ENCODE measurements at regions not wholly inside any gene's neighbourhood (a gene's known extent, or its start where the extent isn't known, plus 50 kb on each side); places are given as distances from the start of the nearest gene placed in this dataset.

DNA sequence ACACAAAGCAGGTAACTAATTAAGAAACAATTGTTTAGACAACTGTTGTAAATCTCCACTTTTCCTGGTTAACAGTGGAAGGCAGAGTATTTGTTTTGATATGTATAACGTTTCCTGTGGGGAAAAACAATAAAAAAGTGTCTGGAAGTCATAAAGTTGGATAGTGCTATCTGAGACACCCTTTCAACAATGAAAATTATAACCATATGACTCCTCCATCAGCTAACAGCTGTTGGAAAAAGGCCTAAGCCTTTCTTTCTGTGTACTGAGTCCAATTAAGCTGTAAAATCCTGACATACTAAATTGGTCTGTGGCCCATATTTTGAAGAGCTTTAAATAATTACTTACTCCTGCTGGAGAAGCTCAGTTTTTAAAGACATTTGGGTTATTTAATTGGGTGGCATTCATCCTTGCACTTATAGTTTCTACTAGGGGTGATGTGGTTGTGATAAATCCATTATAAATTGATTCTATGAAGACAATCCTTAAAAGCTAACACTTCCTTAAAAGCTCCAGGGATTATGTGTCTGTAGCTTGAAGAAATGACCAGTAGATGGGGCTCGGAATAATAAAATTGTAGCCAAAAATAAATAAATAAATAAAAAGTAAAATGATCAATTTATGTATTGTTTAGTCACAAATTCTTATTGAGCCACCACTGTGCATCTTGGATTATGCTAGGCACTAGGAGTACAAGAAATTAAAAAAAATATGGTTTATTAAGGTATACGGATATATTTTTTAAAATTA is 698.1 kb upstream of the NXPH2 start:
- no peak for DNase-seq
- Histone ChIP-seq H3K4me2 (ENCODE audit: insufficient read depth, insufficient read length, low read length) (no peak overlapping the region), H3K56ac (ENCODE audit: insufficient read length, low read depth, low read length) (no peak overlapping the region), H4K91ac (ENCODE audit: insufficient read length, low read depth, low read length) (no peak overlapping the region), H2BK15ac (ENCODE audit: low read depth, low read length) (no peak overlapping the region), H3K79me2 (ENCODE audit: insufficient read depth, low read length) (no peaks in the 10 kb centered on the region), H2BK120ac (ENCODE audit: low read depth, low read length, poor library complexity, severe bottlenecking) (no peak overlapping the region), H3K14ac (ENCODE audit: insufficient read depth, low read length) (no peak overlapping the region), H4K8ac (replicated peaks; ENCODE audit: insufficient read length, low read depth, low read length) (no peak overlapping the region), H3K27ac (ENCODE audit: insufficient read length, low read depth, low read length) (no peak overlapping the region), H2AK5ac (ENCODE audit: insufficient read length, low read length) (no peak overlapping the region), H3K4ac (ENCODE audit: low read depth, low read length) (no peak overlapping the region), H3K4me1 (ENCODE audit: insufficient read depth, low read length) (no peaks in the 10 kb centered on the region), H2BK20ac (ENCODE audit: low read depth, low read length, poor library complexity, severe bottlenecking) (no peak overlapping the region), H4K5ac (ENCODE audit: insufficient read length, low read depth, low read length) (no peak overlapping the region), H3K9me3 (ENCODE audit: control insufficient read depth, low read depth, low read length) (no peaks in the 10 kb centered on the region), H3K18ac (ENCODE audit: insufficient read length, low read depth, low read length) (no peak overlapping the region), H3K23ac (ENCODE audit: insufficient read length, low read depth, low read length) (no peak overlapping the region), H2BK5ac (ENCODE audit: insufficient read length, low read length) (no peak overlapping the region), H4K20me1 (ENCODE audit: control insufficient read depth, insufficient read depth, insufficient read length) (no peaks in the 10 kb centered on the region), H3K79me1 (ENCODE audit: insufficient read depth, low read depth, low read length, poor library complexity, severe bottlenecking) (no peaks in the 10 kb centered on the region), H3T11ph (ENCODE audit: low read length) (no peak overlapping the region), H2AFZ (ENCODE audit: low read length) (no peak overlapping the region), H3K9ac (ENCODE audit: extremely low read depth, insufficient read length, low read length) (no peak overlapping the region), H3K23me2 (ENCODE audit: insufficient read length, low read depth, low read length, poor library complexity, severe bottlenecking) (no peaks in the 10 kb centered on the region), H3K27me3 (ENCODE audit: insufficient read depth, low read length) (no peaks in the 10 kb centered on the region), H2BK12ac (ENCODE audit: insufficient read length, low read depth, low read length) (no peak overlapping the region)
- Mint-ChIP-seq H3K9me3 (no peaks in the 10 kb centered on the region; a peak in 3 of 5 replicates), H3K27ac (no peak overlapping the region; a peak in 1 of 7 replicates), H3K4me3 (no peak overlapping the region), H3K36me3 (ENCODE audit: insufficient read depth in 1 of 3, low read depth in 3 of 3) (no peaks in the 10 kb centered on the region; a peak in 1 of 7 replicates), H3K4me1 (peaks cover 21 to 25% of the 10 kb centered on the region in 2 experiments), H3K27me3 (ENCODE audit: low read depth) (no peaks in the 10 kb centered on the region)
- WGBS (ENCODE audit: extremely low coverage, insufficient read length, low lambda C conversion rate): 100% methylated on average over 1 of the region's 3 CpGs
- TF ChIP-seq, protein P1, sequence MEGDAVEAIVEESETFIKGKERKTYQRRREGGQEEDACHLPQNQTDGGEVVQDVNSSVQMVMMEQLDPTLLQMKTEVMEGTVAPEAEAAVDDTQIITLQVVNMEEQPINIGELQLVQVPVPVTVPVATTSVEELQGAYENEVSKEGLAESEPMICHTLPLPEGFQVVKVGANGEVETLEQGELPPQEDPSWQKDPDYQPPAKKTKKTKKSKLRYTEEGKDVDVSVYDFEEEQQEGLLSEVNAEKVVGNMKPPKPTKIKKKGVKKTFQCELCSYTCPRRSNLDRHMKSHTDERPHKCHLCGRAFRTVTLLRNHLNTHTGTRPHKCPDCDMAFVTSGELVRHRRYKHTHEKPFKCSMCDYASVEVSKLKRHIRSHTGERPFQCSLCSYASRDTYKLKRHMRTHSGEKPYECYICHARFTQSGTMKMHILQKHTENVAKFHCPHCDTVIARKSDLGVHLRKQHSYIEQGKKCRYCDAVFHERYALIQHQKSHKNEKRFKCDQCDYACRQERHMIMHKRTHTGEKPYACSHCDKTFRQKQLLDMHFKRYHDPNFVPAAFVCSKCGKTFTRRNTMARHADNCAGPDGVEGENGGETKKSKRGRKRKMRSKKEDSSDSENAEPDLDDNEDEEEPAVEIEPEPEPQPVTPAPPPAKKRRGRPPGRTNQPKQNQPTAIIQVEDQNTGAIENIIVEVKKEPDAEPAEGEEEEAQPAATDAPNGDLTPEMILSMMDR (conservative IDR thresholded peaks at IDR 0.05): peak; percentile 44; the same call in 1 of the 3 replicates
